NCI-H146 (cell line): ENCODE measurements at regions not wholly inside any gene's neighbourhood (a gene's known extent, or its start where the extent isn't known, plus 50 kb on each side); places are given as distances from the start of the nearest gene placed in this dataset.
A peak's percentile ranks its signal among the peaks of the same experiment; 100 is the strongest.

Source experiments
- DNase-seq: peaks from one replicate; lab custom pipeline; 2025; lab: John Stamatoyannopoulos, UW

GRCh38 chr16:73189136-73189535 lies 141.2 kb upstream of the ZFHX3 start:
- DNase-seq, result no peak

- DNase-seq, result no peak
Observed at GRCh38 chr16:73186752-73187601, 139.0 kb upstream of the ZFHX3 start.

GRCh38 chr16:73185737-73186136 lies 137.8 kb upstream of the ZFHX3 start:
- DNase-seq, result no peak

GRCh38 chr16:73183611-73184092 lies 135.7 kb upstream of the ZFHX3 start:
- DNase-seq, result no peak

- DNase-seq, result peak; percentile 75
Observed at GRCh38 chr16:73179705-73180331, 131.9 kb upstream of the ZFHX3 start.

GRCh38 chr16:73177729-73178295 lies 129.9 kb upstream of the ZFHX3 start:
- no peak for DNase-seq

GRCh38 chr16:73176577-73177013 lies 128.7 kb upstream of the ZFHX3 start:
- DNase-seq, result no peak

GRCh38 chr16:73172973-73173709 lies 125.2 kb upstream of the ZFHX3 start:
- no peak for DNase-seq

GRCh38 chr16:73172241-73172972 lies 124.5 kb upstream of the ZFHX3 start:
- DNase-seq, result peak; percentile 54

- no peak for DNase-seq
Observed at GRCh38 chr16:73171901-73172240, 123.9 kb upstream of the ZFHX3 start.

- DNase-seq, result peak; percentile 41
Observed at GRCh38 chr16:73171380-73171779, 123.5 kb upstream of the ZFHX3 start.

- no peak for DNase-seq
Observed at GRCh38 chr16:73170612-73171038, 122.7 kb upstream of the ZFHX3 start.

GRCh38 chr16:73166947-73167550 lies 119.1 kb upstream of the ZFHX3 start:
- no peak for DNase-seq

GRCh38 chr16:73166441-73166851 lies 118.5 kb upstream of the ZFHX3 start:
- no peak for DNase-seq

- DNase-seq, result no peak
Observed at GRCh38 chr16:73163238-73163815, 115.4 kb upstream of the ZFHX3 start.

GRCh38 chr16:73161977-73162376 lies 114.0 kb upstream of the ZFHX3 start:
- peak; percentile 19 for DNase-seq

GRCh38 chr16:73159296-73159695 lies 111.4 kb upstream of the ZFHX3 start:
- DNase-seq, result peak; percentile 33

- DNase-seq, result no peak
Observed at GRCh38 chr16:73157861-73158260, 109.9 kb upstream of the ZFHX3 start.

GRCh38 chr16:73154063-73154870 lies 106.3 kb upstream of the ZFHX3 start:
- DNase-seq, result no peak
